ENCODE measurements at regions not wholly inside any gene's neighbourhood (a gene's known extent, or its start where the extent isn't known, plus 50 kb on each side); places are given as distances from the start of the nearest gene placed in this dataset.
"Not testable (repeated sequence)": the region's sequence is repeated elsewhere in the genome, so short reads cannot be mapped to it uniquely, and the experiment has no call there.

- no peak for DNase-seq (ENCODE audit: low read depth)
These were observed 122.8 kb upstream of the NOCT start for GRCh38 chr4:138892483-138893407.

GRCh38 chr4:138891631-138892031 is 124.0 kb upstream of the NOCT start:
- DNase-seq (ENCODE audit: low read depth): no peak

- no peak for DNase-seq (ENCODE audit: low read depth)
These were observed 124.5 kb upstream of the NOCT start for GRCh38 chr4:138890891-138891570.

DNA sequence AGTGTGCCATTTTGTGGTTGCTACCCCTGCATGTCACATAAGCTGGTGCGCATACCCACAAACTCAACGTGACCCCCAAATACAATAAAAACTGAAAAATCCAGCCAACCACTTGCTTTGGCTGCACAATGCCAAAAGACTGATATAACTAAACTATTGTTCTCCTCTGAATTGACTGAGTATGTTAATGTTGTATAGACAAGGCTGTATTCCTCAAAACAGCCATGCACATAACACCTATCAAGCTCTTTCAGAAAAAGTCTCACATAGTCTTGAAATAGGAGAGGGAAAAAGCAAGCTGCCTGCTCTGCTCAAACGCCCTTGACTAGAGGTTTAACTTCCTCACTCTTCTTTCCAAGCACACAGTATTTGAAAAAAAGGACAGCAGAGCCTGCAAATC is 126.4 kb upstream of the NOCT start:
- DNase-seq (ENCODE audit: low read depth): no peak

GRCh38 chr4:138887741-138888140 is 127.8 kb upstream of the NOCT start:
- no peak for DNase-seq (ENCODE audit: low read depth)

DNA sequence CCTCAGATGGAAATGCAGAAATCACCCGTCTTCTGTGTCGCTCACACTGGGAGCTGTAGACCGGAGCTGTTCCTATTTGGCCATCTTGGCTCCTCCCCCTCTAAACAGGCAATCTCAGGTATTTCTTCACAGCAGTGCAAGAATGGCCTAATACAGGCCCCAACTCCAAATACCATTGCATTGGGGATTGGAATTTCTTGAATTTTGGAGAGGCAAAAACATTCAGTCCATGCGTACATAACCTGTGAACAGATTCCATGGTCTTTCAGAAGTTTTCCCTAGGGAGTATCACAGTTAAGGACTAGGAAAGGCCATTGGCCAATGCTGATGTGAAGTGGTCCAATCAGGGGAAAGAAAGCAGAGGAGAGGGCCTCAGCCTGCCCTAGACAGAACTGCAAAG is 128.2 kb upstream of the NOCT start:
- DNase-seq (ENCODE audit: low read depth): no peak

GRCh38 chr4:138879757-138880156 is 135.8 kb upstream of the NOCT start:
- DNase-seq (ENCODE audit: low read depth): no peak

- no peak for DNase-seq (ENCODE audit: low read depth)
These were observed 139.5 kb upstream of the NOCT start for GRCh38 chr4:138875891-138876608.

DNA sequence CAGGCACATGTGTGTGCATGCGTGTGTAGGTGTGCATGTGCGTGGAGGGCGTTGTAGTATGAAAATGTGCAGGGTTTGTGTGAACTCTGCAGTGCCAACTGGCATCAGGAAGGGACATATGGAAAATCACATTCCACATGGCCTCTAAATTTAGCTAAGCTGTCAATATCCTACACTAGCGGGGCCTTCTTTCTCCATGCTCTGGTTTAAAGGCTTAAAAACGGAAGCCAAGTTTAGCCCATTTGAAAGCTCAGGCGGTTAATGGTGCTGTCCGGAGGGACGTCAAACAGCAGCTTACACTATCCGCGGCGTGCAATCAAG is 144.1 kb upstream of the NOCT start:
- DNase-seq (ENCODE audit: low read depth): no peak

- DNase-seq (ENCODE audit: low read depth): peak; percentile 2
These were observed 144.6 kb upstream of the NOCT start for GRCh38 chr4:138870737-138871554.

GRCh38 chr4:138869631-138870030 is 145.9 kb upstream of the NOCT start:
- no peak for DNase-seq (ENCODE audit: low read depth)

DNA sequence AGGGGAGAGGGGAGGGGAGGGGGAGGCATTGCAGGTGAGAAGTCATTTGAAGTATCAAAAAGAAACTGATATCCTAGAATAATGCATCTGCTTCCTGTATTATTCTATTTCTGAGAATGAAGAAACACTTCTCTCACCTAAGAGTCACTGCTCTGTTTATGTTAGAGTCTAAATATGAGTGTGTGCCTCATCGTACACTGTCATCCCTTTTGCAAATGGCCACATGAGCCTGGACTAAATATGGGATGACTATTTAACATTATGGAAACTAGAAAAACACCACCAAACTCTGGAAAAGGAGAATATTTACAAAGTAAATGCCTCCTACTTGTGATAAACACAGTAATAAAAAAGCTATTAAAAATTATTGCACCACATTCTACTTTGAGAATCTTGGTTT is 146.4 kb upstream of the NOCT start:
- DNase-seq (ENCODE audit: low read depth): no peak

- DNase-seq (ENCODE audit: low read depth): no peak
These were observed 147.0 kb upstream of the NOCT start for GRCh38 chr4:138868562-138868961.

DNA sequence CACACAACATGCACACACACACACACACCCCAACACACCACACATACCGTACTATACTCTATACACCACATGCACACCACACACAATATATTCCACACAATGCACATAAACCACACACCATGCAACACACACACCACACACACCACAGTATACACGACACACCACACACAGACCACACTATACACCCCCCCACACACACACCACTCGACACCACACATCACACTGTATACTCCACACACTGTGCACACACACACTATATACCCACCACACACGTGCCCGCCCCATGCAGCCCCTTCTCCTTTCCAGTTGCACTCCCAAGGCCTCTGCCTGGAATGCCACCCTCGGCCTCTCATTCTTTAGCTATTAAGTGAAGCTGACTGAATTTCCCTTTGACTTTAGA is 148.2 kb upstream of the NOCT start:
- DNase-seq (ENCODE audit: low read depth): no peak

DNA sequence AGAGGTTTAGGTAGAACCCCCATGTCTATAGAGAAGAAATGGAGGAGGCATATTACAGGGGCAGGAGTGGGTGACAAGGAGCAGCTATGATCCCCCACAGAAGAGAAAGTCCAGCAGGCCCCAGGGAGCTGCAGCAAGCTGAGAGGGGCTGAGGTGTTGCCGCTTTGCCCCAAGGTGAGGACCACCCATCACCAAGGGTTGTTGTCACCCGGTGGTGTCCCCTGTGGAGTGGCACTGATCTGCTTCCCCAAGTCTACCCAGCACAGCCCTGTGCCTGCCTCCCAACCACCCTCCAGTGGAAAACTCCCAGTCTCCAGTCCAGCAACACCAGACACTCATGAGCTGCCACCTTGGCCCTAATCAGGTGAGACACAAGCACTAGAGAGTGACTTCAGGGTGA is 149.3 kb upstream of the NOCT start:
- DNase-seq (ENCODE audit: low read depth): no peak

DNA sequence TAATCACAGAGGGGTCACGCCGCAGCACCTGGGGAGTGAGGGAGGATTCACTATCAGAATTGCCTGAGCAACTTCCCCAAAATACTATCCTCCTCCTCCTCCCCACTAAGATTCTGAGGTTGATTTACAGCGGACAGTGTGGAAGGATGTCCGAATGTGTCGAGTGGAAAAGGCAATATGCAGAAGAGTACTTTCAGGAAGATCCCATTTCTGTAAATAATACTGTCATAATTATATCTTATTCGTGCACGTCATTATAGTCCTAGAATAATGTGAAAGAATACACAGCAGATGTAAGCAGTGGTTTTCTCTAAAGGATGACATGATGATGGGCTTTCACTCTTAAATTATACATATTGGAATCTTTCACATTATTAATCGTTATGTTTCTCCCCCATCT is 149.8 kb upstream of the NOCT start:
- no peak for DNase-seq (ENCODE audit: low read depth)

- no peak for DNase-seq (ENCODE audit: low read depth)
These were observed 150.4 kb upstream of the NOCT start for GRCh38 chr4:138864961-138865720.

DNA sequence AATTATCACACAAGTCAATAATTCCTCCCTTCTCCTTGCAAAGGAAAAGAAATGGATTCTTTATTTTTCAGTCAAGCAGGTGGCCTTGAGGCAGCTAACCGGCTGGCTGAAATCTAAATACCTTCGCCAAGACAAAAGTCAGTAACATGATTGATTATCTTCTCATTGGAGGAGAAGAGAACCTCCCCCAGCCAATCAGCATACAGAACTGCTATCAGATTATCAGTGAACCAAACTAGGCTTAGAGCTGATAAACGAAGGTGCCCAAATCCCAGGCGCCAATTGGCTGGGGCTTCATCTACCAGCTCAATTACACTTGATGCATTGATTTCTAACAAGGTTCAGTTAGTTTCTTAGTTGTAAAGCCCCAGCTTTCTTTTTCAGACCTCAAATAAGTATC is 152.4 kb upstream of the NOCT start:
- DNase-seq (ENCODE audit: low read depth): no peak

DNA sequence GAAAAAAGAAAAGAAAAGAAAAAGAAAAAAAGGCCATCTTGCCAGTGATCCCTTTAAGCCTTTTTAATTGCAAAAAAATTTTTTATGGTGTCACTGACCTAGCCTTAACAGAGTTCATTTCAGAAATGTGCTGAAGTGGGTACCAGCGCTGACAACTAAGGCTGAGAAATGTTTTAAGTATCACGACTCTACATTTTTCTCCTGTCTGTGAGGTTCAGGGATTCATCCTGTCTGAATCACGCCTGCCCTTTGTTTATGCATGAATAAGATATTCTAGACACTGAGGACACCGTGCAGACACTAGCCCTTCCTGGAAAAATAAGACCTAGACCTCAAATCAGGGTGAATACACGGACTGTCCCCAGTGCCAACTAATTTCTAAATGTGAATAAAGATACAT is 154.4 kb upstream of the NOCT start:
- no peak for DNase-seq (ENCODE audit: low read depth)

DNA sequence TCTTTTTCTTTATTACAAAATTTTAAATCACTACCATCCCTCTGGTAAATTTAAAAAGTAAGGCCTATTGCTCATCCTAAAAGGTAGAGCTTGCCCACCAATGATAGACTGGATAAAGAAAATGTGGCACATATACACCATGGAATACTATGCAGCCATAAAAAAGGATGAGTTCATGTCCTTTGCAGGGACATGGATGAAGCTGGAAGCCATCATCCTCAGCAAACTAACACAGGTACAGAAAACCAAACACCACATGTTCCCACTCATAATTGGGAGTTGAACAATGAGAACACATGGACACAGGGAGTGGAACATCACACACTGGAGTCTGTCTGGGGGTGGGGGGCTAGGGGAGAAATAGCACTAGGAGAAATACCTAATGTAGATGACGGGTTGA is 155.2 kb upstream of the NOCT start:
- DNase-seq (ENCODE audit: low read depth): not testable (repeated sequence)

- no peak for DNase-seq (ENCODE audit: low read depth)
These were observed 156.3 kb upstream of the NOCT start for GRCh38 chr4:138859254-138859653.
